HG03025 (cell line): ENCODE measurements at regions not wholly inside any gene's neighbourhood (a gene's known extent, or its start where the extent isn't known, plus 50 kb on each side); places are given as distances from the start of the nearest gene placed in this dataset.

Experiments used
- ATAC-seq: cut with Tn5 transposase; IDR thresholded peaks from one replicate; pipeline ENCODE4 v1.9.1; 2021; ENCODE audit warnings: mild to moderate bottlenecking, moderate library complexity; ENCODE audit not compliant: unreplicated experiment, low FRiP score

- no peak for ATAC-seq
These were observed 107.1 kb downstream of the CEBPB start for GRCh38 chr20:50297498-50298376.

GRCh38 chr20:50298554-50299324 lies 108.1 kb downstream of the CEBPB start:
- no peak for ATAC-seq

GRCh38 chr20:50299325-50299629 lies 108.6 kb downstream of the CEBPB start:
- no peak for ATAC-seq

- no peak for ATAC-seq
These were observed 110.5 kb downstream of the CEBPB start for GRCh38 chr20:50301165-50301564.

GRCh38 chr20:50301712-50302111 lies 111.1 kb downstream of the CEBPB start:
- ATAC-seq, result no peak

- no peak for ATAC-seq
These were observed 111.9 kb downstream of the CEBPB start for GRCh38 chr20:50302341-50303057.

GRCh38 chr20:50303573-50304500 lies 113.2 kb downstream of the CEBPB start:
- ATAC-seq, result no peak

- ATAC-seq, result no peak
These were observed 113.8 kb downstream of the CEBPB start for GRCh38 chr20:50304501-50304856.

- no peak for ATAC-seq
These were observed 114.4 kb downstream of the CEBPB start for GRCh38 chr20:50304923-50305635.

GRCh38 chr20:50305636-50306477 lies 115.2 kb downstream of the CEBPB start:
- no peak for ATAC-seq

- ATAC-seq, result no peak
These were observed 116.1 kb downstream of the CEBPB start for GRCh38 chr20:50306478-50307423.

- no peak for ATAC-seq
These were observed 117.5 kb downstream of the CEBPB start for GRCh38 chr20:50308166-50308512.

GRCh38 chr20:50308513-50309279 lies 118.1 kb downstream of the CEBPB start:
- no peak for ATAC-seq

- ATAC-seq, result no peak
These were observed 118.7 kb downstream of the CEBPB start for GRCh38 chr20:50309280-50309763.

GRCh38 chr20:50309764-50310672 lies 119.4 kb downstream of the CEBPB start:
- ATAC-seq, result no peak

GRCh38 chr20:50310673-50311051 lies 120.0 kb downstream of the CEBPB start:
- no peak for ATAC-seq
